ENCODE measurements at regions not wholly inside any gene's neighbourhood (a gene's known extent, or its start where the extent isn't known, plus 50 kb on each side); places are given as distances from the start of the nearest gene placed in this dataset.

GRCh38 chr17:33642002-33642401 lies 348.9 kb upstream of the ASIC2 start:
- no peak for TF ChIP-seq TCF4 (CRISPR knock-in tag; IDR thresholded peaks at IDR 0.05; ENCODE audit: borderline replicate concordance)
- no peak for TF ChIP-seq ZNF70 (CRISPR knock-in tag; IDR thresholded peaks at IDR 0.05)
- TF ChIP-seq PATZ1 (CRISPR knock-in tag; IDR thresholded peaks at IDR 0.05; ENCODE audit: borderline replicate concordance) = no peak
- no peak for TF ChIP-seq ZFP3 (CRISPR knock-in tag; IDR thresholded peaks at IDR 0.05)
- TF ChIP-seq ARNTL (CRISPR knock-in tag; IDR thresholded peaks at IDR 0.05; ENCODE audit: borderline replicate concordance, low read depth) = no peak
- no peak for TF ChIP-seq CSRNP3 (CRISPR knock-in tag; IDR thresholded peaks at IDR 0.05)
- no peak for TF ChIP-seq TSHZ2 (CRISPR knock-in tag; IDR thresholded peaks at IDR 0.05)
- no peak for TF ChIP-seq POU6F1 (CRISPR knock-in tag; IDR thresholded peaks at IDR 0.05; ENCODE audit: borderline replicate concordance, low read depth)
- no peak for TF ChIP-seq ZNF565 (CRISPR knock-in tag; conservative IDR thresholded peaks at IDR 0.05; ENCODE audit: low read depth)
- no peak for TF ChIP-seq CREB5 (CRISPR knock-in tag; IDR thresholded peaks at IDR 0.05; ENCODE audit: low read depth)
- no peak for TF ChIP-seq CSDC2 (CRISPR knock-in tag; IDR thresholded peaks at IDR 0.05)
- TF ChIP-seq RARB (CRISPR knock-in tag; IDR thresholded peaks at IDR 0.05) = no peak
- TF ChIP-seq ZNF8 (CRISPR knock-in tag; IDR thresholded peaks at IDR 0.05) = no peak
